Dedifferentiated amniotic fluid mesenchymal stem cell (primary cell): ENCODE measurements at regions not wholly inside any gene's neighbourhood (a gene's known extent, or its start where the extent isn't known, plus 50 kb on each side); places are given as distances from the start of the nearest gene placed in this dataset.
"Not testable (repeated sequence)": the region's sequence is repeated elsewhere in the genome, so short reads cannot be mapped to it uniquely, and the experiment has no call there.

Experiments used
- DNase-seq: peaks from one replicate; pipeline ENCODE4 v3.0.0-alpha.2; 2016; ENCODE audit errors: extremely low spot score

- not testable (repeated sequence) for DNase-seq
These were observed 156.2 kb upstream of the GIMD1 start for GRCh38 chr4:106524772-106525171.

DNA sequence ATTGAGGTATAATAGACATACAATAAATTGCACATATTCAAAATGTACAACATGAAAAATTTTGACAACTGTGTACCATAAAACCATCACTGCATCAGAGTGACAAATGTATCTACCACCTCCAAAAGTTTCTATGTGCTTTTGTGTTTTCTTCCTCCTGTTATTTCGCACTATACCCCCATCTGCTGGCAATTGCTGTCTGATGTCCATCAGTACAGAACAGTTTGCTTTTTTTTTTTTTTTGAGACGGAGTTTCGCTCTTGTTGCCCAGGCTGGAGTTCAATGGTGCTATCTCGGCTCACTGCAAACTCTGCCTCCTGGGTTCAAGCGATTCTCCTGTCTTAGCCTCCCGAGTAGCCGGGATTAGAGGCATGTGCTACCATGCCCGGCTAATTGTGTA is 154.3 kb upstream of the GIMD1 start:
- no peak for DNase-seq

GRCh38 chr4:106512706-106513105 is 144.1 kb upstream of the GIMD1 start:
- DNase-seq: no peak

DNA sequence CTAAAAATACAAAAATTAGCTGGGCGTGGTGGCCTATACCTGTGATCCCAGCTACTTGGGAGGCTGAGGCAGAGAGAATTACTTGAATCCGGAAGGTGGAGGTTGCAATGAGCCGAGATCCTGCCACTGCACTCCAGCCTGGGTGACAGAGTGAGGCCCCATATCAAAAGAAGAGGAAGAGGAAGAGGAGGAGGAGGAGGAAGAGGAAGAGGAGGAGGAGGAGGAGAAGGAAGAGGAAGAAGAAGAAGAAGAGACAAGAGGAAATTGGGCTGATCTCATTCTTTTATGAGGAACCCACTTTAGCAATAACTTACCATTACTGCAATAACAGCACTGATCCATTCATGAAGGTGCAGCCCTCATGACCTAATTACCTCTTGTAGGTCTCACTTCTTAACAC is 138.9 kb upstream of the GIMD1 start:
- no peak for DNase-seq

GRCh38 chr4:106503116-106504050 is 134.8 kb upstream of the GIMD1 start:
- no peak for DNase-seq

DNA sequence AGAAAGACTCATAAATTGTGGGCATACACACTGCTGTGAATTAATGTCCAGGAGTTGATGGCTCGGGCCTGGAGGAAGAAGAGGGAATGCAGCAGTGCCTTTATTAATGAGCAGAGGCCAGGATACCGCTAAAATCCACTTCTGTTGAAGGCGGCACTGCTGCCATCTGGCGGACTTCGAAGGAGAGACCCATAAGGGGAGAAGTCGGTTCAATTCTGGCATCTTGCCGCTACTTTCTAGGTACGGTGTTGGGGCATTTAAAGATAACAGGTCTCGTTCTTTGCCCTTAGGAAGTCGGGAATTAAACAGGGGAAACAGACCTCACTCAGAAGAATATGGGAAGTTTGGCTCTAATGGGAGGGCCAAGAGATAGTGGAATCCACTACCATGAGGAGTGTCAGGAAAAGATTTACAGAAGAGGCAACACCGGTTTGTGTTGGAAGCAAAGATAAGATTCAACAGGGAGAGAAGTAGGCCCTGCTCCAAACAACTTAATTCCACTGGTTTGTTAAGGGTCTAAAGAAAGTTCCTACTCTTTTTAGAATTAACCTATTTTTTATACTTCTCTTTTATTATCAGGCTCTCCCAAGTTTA is 133.6 kb upstream of the GIMD1 start:
- DNase-seq: no peak

DNA sequence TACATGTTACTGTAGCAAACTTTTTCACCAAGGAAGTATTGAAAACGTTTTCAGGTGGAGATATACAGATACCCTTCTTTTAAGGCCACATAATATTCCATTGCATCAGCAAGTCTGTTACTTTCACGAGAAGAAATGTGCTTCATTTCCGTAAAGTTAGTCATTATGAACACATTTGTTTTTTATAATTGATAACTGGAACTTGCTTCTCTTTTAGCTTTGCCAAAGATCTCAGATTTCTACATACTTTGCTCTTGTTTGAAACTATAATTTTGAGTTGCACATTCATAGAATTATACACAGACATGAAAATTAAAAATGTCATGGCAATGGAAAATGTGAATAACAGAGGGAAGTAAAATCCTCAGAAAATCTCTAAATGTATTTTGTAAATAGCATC is 128.7 kb upstream of the GIMD1 start:
- DNase-seq: peak; percentile 30

GRCh38 chr4:106496061-106496460 is 127.5 kb upstream of the GIMD1 start:
- no peak for DNase-seq

- DNase-seq: no peak
These were observed 126.9 kb upstream of the GIMD1 start for GRCh38 chr4:106495476-106495875.

DNA sequence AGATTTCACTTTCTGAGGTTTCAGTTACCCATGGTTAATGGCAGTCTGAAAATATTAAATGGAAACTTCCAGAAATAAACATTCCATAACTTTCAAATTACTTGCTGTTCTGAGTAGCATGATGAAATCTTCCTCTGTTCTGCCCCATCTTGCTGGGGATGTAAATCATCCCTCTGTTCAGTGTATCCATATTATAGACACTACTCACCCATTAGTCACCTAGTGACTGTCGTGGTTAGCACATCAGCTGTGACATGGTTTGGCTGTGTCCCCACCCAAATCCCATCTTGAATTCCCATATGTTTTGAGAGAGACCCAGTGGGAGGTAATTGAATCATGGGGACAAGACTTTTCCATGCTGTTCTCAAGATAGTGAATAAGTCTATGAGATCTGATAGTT is 125.5 kb upstream of the GIMD1 start:
- DNase-seq: no peak

DNA sequence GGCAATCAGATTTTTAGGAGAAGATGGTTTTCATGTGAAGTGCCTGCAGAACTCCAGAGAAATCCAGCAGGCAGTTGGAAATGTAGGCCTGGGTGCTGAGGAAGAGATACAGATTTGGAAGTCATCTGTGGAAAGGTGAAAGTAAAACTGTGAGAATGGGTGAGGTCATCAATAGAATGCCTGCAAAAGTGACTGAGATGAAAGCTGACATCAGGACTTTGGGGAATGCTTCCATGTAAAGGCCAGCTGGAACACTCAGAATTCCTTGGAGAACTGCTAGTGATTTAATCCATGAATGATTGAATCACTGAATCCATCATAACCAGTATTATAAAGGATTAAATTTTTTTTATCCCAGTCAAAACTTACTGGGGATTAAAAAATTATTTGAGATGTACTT is 124.5 kb upstream of the GIMD1 start:
- no peak for DNase-seq

GRCh38 chr4:106486533-106486932 is 118.0 kb upstream of the GIMD1 start:
- DNase-seq: no peak

- DNase-seq: no peak
These were observed 113.2 kb upstream of the GIMD1 start for GRCh38 chr4:106481801-106482200.

DNA sequence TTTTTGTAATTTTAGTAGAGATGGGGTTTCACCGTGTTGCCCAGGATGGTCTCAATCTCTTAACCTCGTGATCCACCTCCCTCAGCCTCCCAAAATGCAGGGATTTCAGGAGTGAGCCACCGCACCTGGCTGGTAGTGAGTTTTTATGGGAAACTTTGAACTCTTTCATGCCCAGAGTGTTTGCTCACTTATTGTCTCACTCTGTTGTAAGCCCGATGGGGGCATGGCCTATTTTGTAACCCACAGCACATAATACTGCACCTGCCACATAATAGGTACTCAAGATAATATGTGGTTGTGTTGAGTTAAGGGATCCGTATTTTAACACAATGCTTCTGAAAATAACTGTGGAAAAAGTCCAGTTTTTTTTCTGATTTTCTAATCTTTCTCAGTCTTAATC is 109.6 kb upstream of the GIMD1 start:
- DNase-seq: no peak

- no peak for DNase-seq
These were observed 108.2 kb upstream of the GIMD1 start for GRCh38 chr4:106476741-106477140.

DNA sequence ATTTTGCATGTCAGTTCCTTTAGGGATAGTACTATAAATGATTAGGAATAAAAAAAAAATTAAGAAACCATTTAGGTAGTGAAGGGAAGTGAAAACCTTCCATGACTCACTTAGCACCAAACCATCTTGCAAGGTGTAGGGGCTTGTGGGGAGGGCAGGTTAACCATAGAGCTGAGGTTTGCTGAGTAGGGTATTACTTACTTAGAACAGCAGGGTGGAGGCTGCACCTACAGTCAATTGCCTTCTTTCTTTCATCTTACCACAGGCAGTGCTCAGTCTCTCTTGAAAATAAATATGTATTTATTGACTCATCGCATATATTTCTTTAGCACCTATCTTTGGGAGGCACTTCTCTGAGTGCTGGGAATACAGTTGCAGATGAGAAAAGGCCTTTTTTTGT is 104.9 kb upstream of the GIMD1 start:
- DNase-seq: no peak

GRCh38 chr4:106471151-106471550 is 102.6 kb upstream of the GIMD1 start:
- DNase-seq: no peak

- DNase-seq: no peak
These were observed 95.0 kb upstream of the GIMD1 start for GRCh38 chr4:106463622-106464021.

- no peak for DNase-seq
These were observed 86.0 kb upstream of the GIMD1 start for GRCh38 chr4:106454581-106454980.

GRCh38 chr4:106454021-106454420 is 85.4 kb upstream of the GIMD1 start:
- no peak for DNase-seq

DNA sequence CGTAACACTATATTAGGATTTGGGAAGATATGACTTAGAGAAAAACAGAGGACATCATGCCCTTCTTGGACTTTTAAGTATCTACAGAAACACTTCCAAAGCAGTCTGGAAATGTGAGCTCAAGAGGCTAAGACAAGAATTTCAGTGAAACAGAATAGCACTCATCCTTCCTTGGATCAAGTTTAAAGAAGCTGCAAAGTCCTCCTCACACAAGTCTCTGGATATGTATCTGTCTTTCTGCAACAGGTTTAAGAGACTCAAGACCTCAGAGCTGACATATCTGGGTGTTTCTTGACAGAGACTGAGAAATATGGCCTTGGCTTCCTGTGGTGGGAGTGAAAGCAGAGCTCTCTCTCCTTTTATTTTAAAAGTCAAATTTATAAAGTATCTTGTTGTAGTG is 82.5 kb upstream of the GIMD1 start:
- no peak for DNase-seq

- DNase-seq: no peak
These were observed 81.7 kb upstream of the GIMD1 start for GRCh38 chr4:106450249-106450648.

GRCh38 chr4:106444557-106444956 is 76.0 kb upstream of the GIMD1 start:
- DNase-seq: no peak
